ENCODE measurements at regions not wholly inside any gene's neighbourhood (a gene's known extent, or its start where the extent isn't known, plus 50 kb on each side); places are given as distances from the start of the nearest gene placed in this dataset.

DNA sequence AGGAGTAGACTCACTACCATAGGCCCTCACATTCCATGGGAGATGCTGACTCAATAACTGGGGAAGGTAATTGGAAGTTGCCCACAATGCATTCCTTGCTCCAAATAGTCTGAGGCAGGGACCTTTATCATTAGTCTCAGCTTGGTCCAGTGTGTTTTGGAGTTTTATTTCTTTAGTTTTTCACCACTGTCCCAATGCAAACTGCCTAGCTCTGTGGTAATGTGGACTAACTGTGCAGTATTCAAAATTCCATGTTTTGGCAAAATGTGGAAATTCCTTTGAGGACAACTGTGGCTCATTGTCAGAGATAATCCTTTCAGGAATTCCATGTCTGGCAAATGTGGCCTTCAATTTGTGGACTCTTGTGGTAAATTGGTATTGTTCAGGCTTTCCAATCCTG is 78.1 kb upstream of the PAPPA2 start:
- TF ChIP-seq, protein P1, sequence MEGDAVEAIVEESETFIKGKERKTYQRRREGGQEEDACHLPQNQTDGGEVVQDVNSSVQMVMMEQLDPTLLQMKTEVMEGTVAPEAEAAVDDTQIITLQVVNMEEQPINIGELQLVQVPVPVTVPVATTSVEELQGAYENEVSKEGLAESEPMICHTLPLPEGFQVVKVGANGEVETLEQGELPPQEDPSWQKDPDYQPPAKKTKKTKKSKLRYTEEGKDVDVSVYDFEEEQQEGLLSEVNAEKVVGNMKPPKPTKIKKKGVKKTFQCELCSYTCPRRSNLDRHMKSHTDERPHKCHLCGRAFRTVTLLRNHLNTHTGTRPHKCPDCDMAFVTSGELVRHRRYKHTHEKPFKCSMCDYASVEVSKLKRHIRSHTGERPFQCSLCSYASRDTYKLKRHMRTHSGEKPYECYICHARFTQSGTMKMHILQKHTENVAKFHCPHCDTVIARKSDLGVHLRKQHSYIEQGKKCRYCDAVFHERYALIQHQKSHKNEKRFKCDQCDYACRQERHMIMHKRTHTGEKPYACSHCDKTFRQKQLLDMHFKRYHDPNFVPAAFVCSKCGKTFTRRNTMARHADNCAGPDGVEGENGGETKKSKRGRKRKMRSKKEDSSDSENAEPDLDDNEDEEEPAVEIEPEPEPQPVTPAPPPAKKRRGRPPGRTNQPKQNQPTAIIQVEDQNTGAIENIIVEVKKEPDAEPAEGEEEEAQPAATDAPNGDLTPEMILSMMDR (conservative IDR thresholded peaks at IDR 0.05; ENCODE audit: low read length), result no peak
- TF ChIP-seq EZH2phosphoT487 (IDR thresholded peaks at IDR 0.05; ENCODE audit: borderline replicate concordance), result no peak
